Right lobe of liver (tissue), 6 donors: ENCODE measurements at regions not wholly inside any gene's neighbourhood (a gene's known extent, or its start where the extent isn't known, plus 50 kb on each side); places are given as distances from the start of the nearest gene placed in this dataset.

Experiments
- ATAC-seq, 4 donors: fragments of 200-7000 bp; cut with Tn5 transposase; one replicate each; pipeline ENCODE4 v1.9.1; 2020; ENCODE audit warnings: mild to moderate bottlenecking in 4 of 4, moderate library complexity in 4 of 4
- DNase-seq, 3 donors: peaks; one replicate each; pipeline ENCODE4 v3.0.0-alpha.2; 2020
- H3K27ac ChIP-seq, 3 donors: fragments of 200-600 bp; one replicate each; pipeline ENCODE4 v1.8.0; 2022
- H3K27me3 ChIP-seq, 2 donors: fragments of 200-600 bp; one replicate each; pipeline ENCODE4 v1.8.0; 2022
- H3K36me3 ChIP-seq, 4 donors: fragments of 200-600 bp; sonication (generic) in 1 of 4; one replicate each; pipeline versions ENCODE4 v1.5.1 to v1.8.0; 2017 to 2022; ENCODE audit warnings: control low read depth in 1 of 4
- H3K4me1 ChIP-seq, 4 donors: fragments of 200-600 bp; sonication (generic) in 1 of 4; one replicate each; pipeline versions ENCODE4 v1.5.1 to v1.8.0; 2017 to 2022; ENCODE audit warnings: control low read depth in 1 of 4
- H3K4me3 ChIP-seq, 3 donors: fragments of 200-600 bp; one replicate each; pipeline ENCODE4 v1.8.0; 2022
- H3K9me3 ChIP-seq, 4 donors: fragments of 200-600 bp; sonication (generic) in 1 of 4; one replicate each; pipeline versions ENCODE4 v1.5.1 to v1.8.0; 2017 to 2022; ENCODE audit warnings: control low read depth in 1 of 4
- CTCF ChIP-seq, 4 donors: fragments of 200-600 bp in 3 of 4; fragments of 450-650 bp in 1 of 4; IDR thresholded peaks; one replicate each; pipeline versions ENCODE4 v1.5.1 to v1.8.0; 2016 to 2022; ENCODE audit warnings: antibody characterized with exemption in 4 of 4, mild to moderate bottlenecking in 2 of 4
- POLR2A ChIP-seq: fragments of 450-650 bp; IDR thresholded peaks from one replicate; pipeline ENCODE4 v1.6.1; 2017; ENCODE audit warnings: antibody characterized with exemption, mild to moderate bottlenecking
- WGBS: methylation state at CpG from one replicate; pipeline ENCODE4 v1.1.6; 2018; ENCODE audit warnings: low coverage, low lambda C conversion rate; ENCODE audit not compliant: insufficient coverage; ENCODE audit errors: missing lambda C conversion rate; 5-methylcytosine and 5-hydroxymethylcytosine counted together
- intact Hi-C, 2 donors: fragments of 100-400 bp; cut with DNase I; formaldehyde crosslinking; loops; one replicate each; pipeline versions ENCODE4 v1.11.2 to v1.14.1; 2022
- donor health status: DM: no; HTN: yes; CAD: no.
- donor health status: DM: no; HTN: no; CAD: no.
- donor health status: DM: no; HTN: no; CAD: no.
- donor health status: DM: no; HTN: yes; CAD: no.
- donor health status: DM: no; HTN: yes; CAD: no.

- H3K4me3 ChIP-seq = no peak overlapping the region
- ATAC-seq (no peak), DNase-seq (no peak)
- H3K9me3 ChIP-seq = no peaks in the 10 kb centered on the region
- no peaks in the 10 kb centered on the region for H3K27me3 ChIP-seq
- TF ChIP-seq POLR2A = no peak
- TF ChIP-seq CTCF (IDR thresholded peaks at IDR 0.05) = no peak
- intact Hi-C loops = no loop called here
- H3K27ac ChIP-seq = no peak overlapping the region
- peaks cover 0 to 7% (median 0%) of the 10 kb centered on the region in 4 donors for H3K4me1 ChIP-seq
- WGBS = 58% methylated on average over 3 of the region's 4 CpGs
- no peaks in the 10 kb centered on the region for H3K36me3 ChIP-seq
Measured at GRCh38 chr2:16461672-16462071, 204.0 kb downstream of the CYRIA start.

GRCh38 chr2:16459606-16460005 lies 206.0 kb downstream of the CYRIA start:
- H3K36me3 ChIP-seq = no peaks in the 10 kb centered on the region
- H3K4me1 ChIP-seq = peaks cover 0 to 4% (median 0%) of the 10 kb centered on the region in 4 donors
- DNase-seq (no peak), ATAC-seq (no peak)
- H3K27me3 ChIP-seq = no peaks in the 10 kb centered on the region
- intact Hi-C loops = no loop called here
- H3K27ac ChIP-seq = no peak overlapping the region
- no peak for TF ChIP-seq CTCF (IDR thresholded peaks at IDR 0.05)
- no peak for TF ChIP-seq POLR2A
- H3K4me3 ChIP-seq = no peak overlapping the region
- H3K9me3 ChIP-seq = no peaks in the 10 kb centered on the region

- intact Hi-C loops = no loop called here
- no peaks in the 10 kb centered on the region for H3K9me3 ChIP-seq
- no peaks in the 10 kb centered on the region for H3K27me3 ChIP-seq
- no peaks in the 10 kb centered on the region for H3K4me1 ChIP-seq
- no peak overlapping the region for H3K27ac ChIP-seq
- no peak for TF ChIP-seq CTCF (IDR thresholded peaks at IDR 0.05)
- TF ChIP-seq POLR2A = no peak
- ATAC-seq = no peak
- WGBS = 60% methylated on average over 2 of the region's 2 CpGs
- no peak for DNase-seq
- no peaks in the 10 kb centered on the region for H3K36me3 ChIP-seq
- H3K4me3 ChIP-seq = no peak overlapping the region
Measured at GRCh38 chr2:16454621-16455020, 211.0 kb downstream of the CYRIA start.

GRCh38 chr2:16452123-16452522 lies 213.5 kb downstream of the CYRIA start:
- no peaks in the 10 kb centered on the region for H3K36me3 ChIP-seq
- TF ChIP-seq CTCF (IDR thresholded peaks at IDR 0.05) (no peak), POLR2A (no peak)
- intact Hi-C loops = no loop called here
- DNase-seq (no peak), ATAC-seq (no peak)
- no peak overlapping the region for H3K27ac ChIP-seq
- WGBS = 91% methylated on average over 5 of the region's 5 CpGs
- no peaks in the 10 kb centered on the region for H3K9me3 ChIP-seq
- no peak overlapping the region for H3K4me3 ChIP-seq
- no peaks in the 10 kb centered on the region for H3K27me3 ChIP-seq
- H3K4me1 ChIP-seq = no peaks in the 10 kb centered on the region

- no peak for DNase-seq
- Histone ChIP-seq H3K27ac (no peak overlapping the region), H3K4me3 (no peak overlapping the region), H3K9me3 (no peaks in the 10 kb centered on the region), H3K27me3 (no peaks in the 10 kb centered on the region), H3K4me1 (no peaks in the 10 kb centered on the region), H3K36me3 (no peaks in the 10 kb centered on the region)
- intact Hi-C loops = no loop called here
- TF ChIP-seq POLR2A = no peak
- TF ChIP-seq CTCF (IDR thresholded peaks at IDR 0.05) = no peak
- WGBS = 92% methylated on average over 1 of the region's 1 CpG
- no peak for ATAC-seq
Measured at GRCh38 chr2:16446706-16447105, 218.9 kb downstream of the CYRIA start.
